Neuron (in vitro differentiated cells): ENCODE measurements at regions not wholly inside any gene's neighbourhood (a gene's known extent, or its start where the extent isn't known, plus 50 kb on each side); places are given as distances from the start of the nearest gene placed in this dataset.

ENCODE experiments used
- H2AFZ ChIP-seq: one replicate; pipeline ENCODE4 v1.6.1; 2013; ENCODE audit warnings: low read depth, mild to moderate bottlenecking, inconsistent platforms, low read length, moderate library complexity
- H3K27me3 ChIP-seq: one replicate; pipeline ENCODE4 v1.6.1; 2013; ENCODE audit warnings: low read length; ENCODE audit not compliant: insufficient read depth
- H3K36me3 ChIP-seq: one replicate; pipeline ENCODE4 v1.6.1; 2013; ENCODE audit warnings: low read length; ENCODE audit not compliant: insufficient read depth
- H3K4me1 ChIP-seq: one replicate; pipeline ENCODE4 v1.6.1; 2013; ENCODE audit warnings: low read length; ENCODE audit not compliant: insufficient read depth
- H3K4me3 ChIP-seq: 2 replicates; pipeline ENCODE4 v1.5.1; 2013; ENCODE audit warnings: mild to moderate bottlenecking, low read length, moderate library complexity
- H3K9me3 ChIP-seq: one replicate; pipeline ENCODE4 v1.6.1; 2013; ENCODE audit warnings: low read length

DNA sequence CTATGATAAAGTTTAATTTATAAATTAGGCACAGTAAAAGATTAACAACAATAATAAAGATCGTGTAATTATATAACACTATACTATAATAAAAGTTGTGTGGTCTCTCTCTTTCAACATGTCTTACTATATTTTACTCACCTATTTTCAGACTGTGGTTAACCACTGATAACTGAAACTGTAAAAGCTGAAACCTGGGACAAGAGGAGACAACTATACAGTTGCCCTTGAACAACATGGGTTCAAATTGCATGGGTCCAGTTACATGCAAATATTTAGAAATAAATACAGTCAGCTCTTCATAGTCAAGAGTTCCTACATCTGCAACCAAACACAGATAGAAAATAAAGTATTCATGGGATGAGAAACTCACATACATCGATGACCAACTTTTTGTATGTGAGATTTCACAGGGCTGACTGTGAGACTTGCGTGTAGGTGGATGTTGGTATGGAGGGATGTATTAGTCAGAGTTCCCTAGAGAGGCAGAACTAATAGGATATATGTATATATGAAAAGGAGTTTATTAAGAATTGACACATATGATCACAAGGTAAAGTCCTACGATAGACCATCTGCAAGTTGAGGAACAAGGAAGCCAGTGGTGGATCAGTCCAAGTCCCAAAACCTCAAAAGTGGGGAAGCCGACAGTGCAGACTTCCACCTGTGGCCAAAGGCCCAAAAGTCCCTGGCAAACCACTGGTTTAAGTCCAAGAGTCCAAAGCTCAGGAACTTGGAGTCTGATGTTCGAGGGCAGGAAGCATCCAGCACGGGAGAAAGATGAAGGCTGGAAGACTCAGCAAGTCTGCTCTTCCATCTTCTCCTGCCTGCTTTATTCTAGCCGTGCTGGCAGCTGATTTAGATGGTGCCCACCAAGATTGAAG is 359.5 kb downstream of the INSC start:
- Histone ChIP-seq H3K36me3 (no peaks in the 10 kb centered on the region), H3K4me1 (no peaks in the 10 kb centered on the region), H2AFZ (no peak overlapping the region), H3K9me3 (no peaks in the 10 kb centered on the region), H3K4me3 (no peak overlapping the region), H3K27me3 (no peaks in the 10 kb centered on the region)

DNA sequence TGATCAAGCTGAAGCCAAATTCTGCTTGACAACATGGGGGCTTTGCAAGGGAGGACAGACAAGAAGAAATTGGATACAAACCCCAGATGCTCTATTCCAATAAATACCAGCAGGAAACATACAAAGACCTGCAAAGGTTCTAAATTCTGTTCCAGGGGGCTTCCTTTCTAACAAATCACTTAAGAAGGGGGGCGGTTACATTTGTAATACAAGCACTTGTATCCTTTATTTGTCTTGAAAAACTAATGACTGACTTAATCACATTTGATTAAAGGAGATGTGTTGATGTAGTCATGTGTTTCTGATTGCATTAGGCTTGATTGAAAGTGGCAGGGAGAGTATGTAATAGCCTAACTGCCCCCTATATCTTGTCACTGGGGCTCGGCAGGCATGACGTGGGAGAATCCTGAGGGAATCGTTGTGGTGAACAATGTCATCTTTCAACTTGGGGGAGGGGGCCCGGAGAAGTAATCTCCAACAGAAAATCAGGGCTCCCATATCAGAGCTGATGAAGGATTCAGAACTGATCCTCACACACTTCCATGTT is 361.7 kb downstream of the INSC start:
- H3K36me3 ChIP-seq: no peaks in the 10 kb centered on the region
- H3K9me3 ChIP-seq: no peaks in the 10 kb centered on the region
- H3K4me1 ChIP-seq: no peaks in the 10 kb centered on the region
- no peak overlapping the region for H3K4me3 ChIP-seq
- no peak overlapping the region for H2AFZ ChIP-seq
- H3K27me3 ChIP-seq: no peaks in the 10 kb centered on the region

GRCh38 chr11:15481871-15482270 is 367.1 kb downstream of the INSC start:
- Histone ChIP-seq H2AFZ (no peak overlapping the region), H3K36me3 (no peaks in the 10 kb centered on the region), H3K4me3 (no peak overlapping the region), H3K27me3 (no peaks in the 10 kb centered on the region), H3K9me3 (no peaks in the 10 kb centered on the region), H3K4me1 (no peaks in the 10 kb centered on the region)

- H3K36me3 ChIP-seq: no peaks in the 10 kb centered on the region
- H3K4me3 ChIP-seq: no peak overlapping the region
- no peak overlapping the region for H2AFZ ChIP-seq
- no peaks in the 10 kb centered on the region for H3K9me3 ChIP-seq
- no peaks in the 10 kb centered on the region for H3K4me1 ChIP-seq
- no peaks in the 10 kb centered on the region for H3K27me3 ChIP-seq
Observed at GRCh38 chr11:15483205-15483604, 368.5 kb downstream of the INSC start.

DNA sequence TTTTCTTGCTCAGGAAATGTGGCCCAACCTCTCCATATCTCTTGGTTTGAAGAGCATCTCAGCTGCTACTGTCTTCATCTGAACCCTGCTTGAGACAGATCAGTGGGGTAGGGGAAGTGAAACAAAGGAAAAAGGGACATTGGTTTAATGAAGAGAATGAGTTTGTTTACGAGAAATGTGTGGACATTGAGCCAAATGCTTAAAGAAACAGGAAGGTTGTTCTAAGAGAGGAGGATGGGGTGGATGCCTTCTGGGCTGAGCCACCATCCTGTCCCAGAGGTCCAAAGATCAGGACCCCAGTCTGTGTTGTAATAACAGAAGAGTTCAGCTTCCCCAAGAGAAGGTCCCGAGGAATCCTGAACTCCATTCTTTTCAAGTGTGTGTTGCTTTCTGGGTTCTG is 369.7 kb downstream of the INSC start:
- Histone ChIP-seq H2AFZ (no peak overlapping the region), H3K27me3 (no peaks in the 10 kb centered on the region), H3K9me3 (no peaks in the 10 kb centered on the region), H3K4me1 (no peaks in the 10 kb centered on the region), H3K36me3 (no peaks in the 10 kb centered on the region), H3K4me3 (no peak overlapping the region)

GRCh38 chr11:15485432-15485831 is 370.7 kb downstream of the INSC start:
- H3K4me1 ChIP-seq: no peaks in the 10 kb centered on the region
- no peak overlapping the region for H3K4me3 ChIP-seq
- H2AFZ ChIP-seq: no peak overlapping the region
- no peaks in the 10 kb centered on the region for H3K36me3 ChIP-seq
- H3K27me3 ChIP-seq: no peaks in the 10 kb centered on the region
- H3K9me3 ChIP-seq: no peaks in the 10 kb centered on the region

DNA sequence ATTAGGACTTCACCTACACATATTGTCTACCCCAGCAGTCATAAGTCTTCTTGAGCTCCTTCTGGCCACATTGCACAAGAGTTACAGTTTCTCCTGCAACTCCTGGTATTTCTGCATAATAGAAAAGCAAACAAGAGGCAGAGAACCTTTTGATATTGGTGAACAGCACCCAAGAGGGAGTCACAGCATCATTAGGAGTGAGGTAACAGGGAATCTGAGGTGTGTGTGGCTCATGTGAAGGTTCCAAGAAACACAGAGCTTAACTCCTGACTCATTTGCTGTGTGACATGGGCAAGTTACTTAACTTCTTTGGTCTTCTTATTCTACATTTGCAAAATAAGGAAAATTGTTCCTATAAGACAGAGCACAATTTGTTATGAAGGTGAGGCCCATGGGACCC is 374.6 kb downstream of the INSC start:
- Histone ChIP-seq H3K9me3 (no peaks in the 10 kb centered on the region), H3K36me3 (no peaks in the 10 kb centered on the region), H3K4me3 (no peak overlapping the region), H2AFZ (no peak overlapping the region), H3K27me3 (no peaks in the 10 kb centered on the region), H3K4me1 (no peaks in the 10 kb centered on the region)

- H3K4me1 ChIP-seq: no peaks in the 10 kb centered on the region
- no peak overlapping the region for H2AFZ ChIP-seq
- no peaks in the 10 kb centered on the region for H3K9me3 ChIP-seq
- H3K36me3 ChIP-seq: no peaks in the 10 kb centered on the region
- no peaks in the 10 kb centered on the region for H3K27me3 ChIP-seq
- H3K4me3 ChIP-seq: no peak overlapping the region
Observed at GRCh38 chr11:15490535-15490934, 375.8 kb downstream of the INSC start.

- Histone ChIP-seq H3K27me3 (no peaks in the 10 kb centered on the region), H3K4me1 (no peaks in the 10 kb centered on the region), H2AFZ (no peak overlapping the region), H3K4me3 (no peak overlapping the region), H3K36me3 (no peaks in the 10 kb centered on the region), H3K9me3 (no peaks in the 10 kb centered on the region)
Observed at GRCh38 chr11:15493066-15493465, 378.3 kb downstream of the INSC start.

DNA sequence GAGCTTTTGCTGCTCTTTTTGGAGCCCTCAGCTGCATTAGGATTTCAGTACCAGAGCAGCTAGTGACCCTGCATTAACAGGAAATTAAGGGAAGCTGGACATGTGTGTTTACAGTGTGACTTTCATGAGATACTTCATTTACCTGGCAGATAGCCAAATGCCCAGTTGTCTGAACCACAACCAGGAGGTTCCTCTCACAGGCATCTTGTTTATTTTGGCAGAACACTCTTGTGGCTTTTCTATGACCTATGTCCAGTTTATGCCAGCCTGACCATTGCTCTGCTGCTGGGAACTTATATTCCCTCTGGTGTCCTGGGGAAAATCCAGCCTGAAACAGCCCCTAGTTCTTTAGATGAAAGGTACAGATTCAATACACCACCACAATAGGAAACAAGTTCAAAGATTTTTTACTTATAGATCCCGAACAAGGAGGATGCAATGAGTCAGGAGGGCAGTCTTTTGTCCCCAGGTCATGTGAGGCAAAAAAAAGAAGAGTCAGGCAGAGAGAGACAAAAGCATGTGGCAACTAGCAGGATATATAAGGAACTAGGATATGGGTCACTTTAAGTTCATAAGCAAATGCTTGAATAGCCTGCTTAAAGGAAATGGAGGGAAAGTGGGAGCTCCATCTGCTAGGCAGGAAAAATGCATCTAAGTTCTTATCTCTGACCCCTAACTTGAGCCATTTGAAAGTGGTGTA is 379.3 kb downstream of the INSC start:
- Histone ChIP-seq H3K27me3 (no peaks in the 10 kb centered on the region), H3K4me1 (no peaks in the 10 kb centered on the region), H3K4me3 (no peak overlapping the region), H3K9me3 (no peaks in the 10 kb centered on the region), H2AFZ (no peak overlapping the region), H3K36me3 (no peaks in the 10 kb centered on the region)

- no peaks in the 10 kb centered on the region for H3K4me1 ChIP-seq
- no peaks in the 10 kb centered on the region for H3K9me3 ChIP-seq
- no peak overlapping the region for H3K4me3 ChIP-seq
- H3K27me3 ChIP-seq: no peaks in the 10 kb centered on the region
- no peak overlapping the region for H2AFZ ChIP-seq
- no peaks in the 10 kb centered on the region for H3K36me3 ChIP-seq
Observed at GRCh38 chr11:15494740-15495139, 380.0 kb downstream of the INSC start.

- Histone ChIP-seq H3K36me3 (no peaks in the 10 kb centered on the region), H3K4me1 (no peaks in the 10 kb centered on the region), H3K9me3 (no peaks in the 10 kb centered on the region), H2AFZ (no peak overlapping the region), H3K27me3 (no peaks in the 10 kb centered on the region), H3K4me3 (no peak overlapping the region)
Observed at GRCh38 chr11:15495462-15495861, 380.7 kb downstream of the INSC start.

GRCh38 chr11:15497366-15497765 is 382.6 kb downstream of the INSC start:
- Histone ChIP-seq H3K9me3 (no peaks in the 10 kb centered on the region), H3K36me3 (no peaks in the 10 kb centered on the region), H3K27me3 (no peaks in the 10 kb centered on the region), H3K4me1 (no peaks in the 10 kb centered on the region), H2AFZ (no peak overlapping the region), H3K4me3 (no peak overlapping the region)
